Embryonic facial prominence (tissue), 1 donor: ENCODE measurements at regions not wholly inside any gene's neighbourhood (a gene's known extent, or its start where the extent isn't known, plus 50 kb on each side); places are given as distances from the start of the nearest gene placed in this dataset.
"Not testable (repeated sequence)": the region's sequence is repeated elsewhere in the genome, so short reads cannot be mapped to it uniquely, and the experiment has no call there.

Source experiments
- DNase-seq: peaks from one replicate; pipeline ENCODE4 v3.0.0-alpha.2; 2016; ENCODE audit errors: extremely low spot score

DNA sequence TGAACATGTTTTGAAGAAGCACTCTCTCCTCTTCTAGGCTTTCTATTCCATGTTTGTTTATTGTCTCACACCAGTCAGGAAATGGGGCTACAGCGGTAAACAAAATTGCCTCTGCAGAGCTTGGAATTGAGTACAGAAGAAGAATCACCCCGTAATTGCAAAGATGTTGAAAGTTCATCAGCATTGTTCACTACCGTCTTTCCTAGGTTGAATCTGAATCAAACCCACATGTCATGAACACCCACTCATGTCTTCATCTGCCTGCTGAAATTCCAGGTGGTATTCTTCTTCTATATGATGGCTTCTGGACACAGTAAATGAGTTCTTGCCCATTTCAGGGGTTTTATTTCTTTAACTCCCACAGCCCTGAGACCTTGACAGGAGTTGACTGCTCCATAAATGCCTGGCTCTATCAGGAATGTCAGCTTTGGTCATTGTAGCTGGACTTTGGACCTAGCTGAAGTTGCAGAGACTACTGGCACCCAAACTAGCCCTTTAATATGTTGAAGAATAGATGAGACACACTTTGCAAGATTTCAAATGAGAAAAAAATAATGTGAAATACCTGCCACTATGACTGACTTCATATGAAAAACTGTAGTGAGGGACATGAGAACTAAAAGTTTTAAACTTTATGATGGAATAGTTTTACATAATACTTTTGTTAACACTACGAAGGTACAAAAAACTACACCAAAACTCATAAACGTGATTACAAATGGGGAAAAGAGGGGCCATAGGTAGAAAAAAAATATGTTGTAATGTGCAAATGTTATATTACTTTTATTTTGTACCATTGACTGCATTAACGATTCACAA, 1235.3 kb upstream of the ZEB2 start:
- no peak for DNase-seq

DNA sequence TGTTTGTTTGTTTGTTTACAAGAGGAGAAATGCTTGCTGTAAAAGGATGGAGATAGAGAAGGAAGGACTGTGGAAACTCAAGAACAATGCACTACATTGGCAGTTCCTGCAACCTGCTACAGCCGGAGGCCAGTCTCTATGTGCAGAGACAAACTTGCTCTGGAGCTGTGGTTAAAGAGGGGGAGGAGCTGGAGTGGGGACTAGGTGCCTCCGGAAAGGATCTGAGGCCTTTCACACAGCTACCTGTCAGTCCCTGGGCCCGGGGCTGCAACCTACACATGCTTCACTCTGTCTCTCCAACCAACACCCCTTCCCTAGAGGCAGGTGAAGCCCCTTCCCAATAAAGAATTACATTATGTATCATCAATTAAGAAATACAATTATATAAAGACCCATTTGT, 1234.0 kb upstream of the ZEB2 start:
- DNase-seq, result no peak

DNA sequence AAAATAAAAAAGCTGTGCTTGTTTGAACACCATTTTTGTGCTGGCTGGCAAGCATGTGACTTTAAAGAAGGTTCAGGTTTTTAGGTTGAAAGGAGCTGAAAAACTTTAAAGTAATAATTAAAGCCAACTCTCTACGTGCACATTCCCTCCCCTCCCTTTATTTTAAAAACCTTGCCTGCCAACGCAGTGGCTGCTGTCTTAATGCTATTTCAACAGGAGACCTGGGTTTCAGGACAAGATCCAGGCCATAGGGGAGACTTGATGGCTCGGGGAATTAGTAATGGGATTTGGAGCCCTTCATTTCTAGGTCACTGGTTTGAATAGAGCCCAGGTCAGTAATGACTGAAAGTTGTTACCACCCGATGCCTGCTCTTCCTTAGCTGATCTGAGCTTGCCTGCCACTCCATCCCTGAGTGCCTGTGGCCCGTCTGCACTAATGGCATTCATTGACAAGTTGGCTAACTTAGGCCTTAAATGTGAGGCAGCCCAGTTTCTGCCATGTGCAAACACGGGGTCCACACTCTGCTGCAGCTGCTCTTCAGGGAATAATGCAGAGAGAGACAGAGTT, 1233.2 kb upstream of the ZEB2 start:
- DNase-seq, result no peak

DNA sequence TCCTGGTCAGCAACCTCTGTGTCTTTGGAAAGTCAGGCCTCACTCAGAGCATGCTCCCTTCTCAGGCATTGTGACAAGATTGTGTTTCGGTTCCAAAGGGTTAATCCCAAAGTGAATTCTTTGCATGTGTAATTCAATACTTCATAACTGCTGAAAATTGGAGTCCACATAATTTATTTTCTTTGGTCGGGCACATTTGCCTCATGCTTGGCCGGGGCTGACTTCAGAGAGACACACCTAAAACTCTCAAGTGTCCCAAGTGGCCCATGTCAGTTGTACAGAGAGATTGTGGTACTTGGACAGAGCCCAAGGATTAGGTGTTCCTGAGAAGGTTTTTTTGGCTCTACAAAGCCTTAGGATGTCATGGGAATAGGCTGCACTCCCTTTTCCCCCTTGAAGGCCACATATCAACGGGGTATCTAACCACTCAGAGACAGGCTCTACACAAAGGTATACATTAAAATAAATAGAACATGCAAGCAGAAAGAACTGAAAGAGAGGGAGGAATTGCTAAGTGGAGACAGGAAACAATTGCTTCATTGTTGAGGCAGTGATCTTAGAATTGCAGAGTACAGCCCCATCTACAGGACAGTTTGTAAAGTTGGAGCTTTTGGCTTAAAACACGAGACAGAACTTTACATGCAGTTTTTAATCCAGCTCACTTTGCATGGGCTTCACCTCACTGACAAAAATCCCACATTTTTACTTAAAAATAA, 1232.3 kb upstream of the ZEB2 start:
- peak; percentile 89 for DNase-seq

DNA sequence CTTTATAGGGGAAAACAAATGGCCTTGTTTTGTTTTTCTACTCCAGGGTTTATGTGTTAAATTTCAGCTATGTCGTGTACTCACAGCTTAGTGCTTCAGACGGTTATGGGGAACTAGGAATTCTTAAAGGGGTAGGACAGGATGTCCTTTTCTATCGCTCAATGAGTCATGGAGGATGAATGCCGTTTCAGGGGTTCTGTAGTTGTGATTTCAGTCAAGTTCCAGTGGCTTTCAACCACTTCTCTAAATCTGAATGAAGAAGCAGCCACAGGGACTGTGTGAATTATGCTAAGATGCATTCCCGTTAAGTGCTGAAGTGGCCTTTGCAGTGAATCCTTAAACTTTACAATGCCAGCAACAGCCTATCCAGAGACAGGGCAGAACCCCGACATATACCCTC, 1231.7 kb upstream of the ZEB2 start:
- DNase-seq, result no peak

DNA sequence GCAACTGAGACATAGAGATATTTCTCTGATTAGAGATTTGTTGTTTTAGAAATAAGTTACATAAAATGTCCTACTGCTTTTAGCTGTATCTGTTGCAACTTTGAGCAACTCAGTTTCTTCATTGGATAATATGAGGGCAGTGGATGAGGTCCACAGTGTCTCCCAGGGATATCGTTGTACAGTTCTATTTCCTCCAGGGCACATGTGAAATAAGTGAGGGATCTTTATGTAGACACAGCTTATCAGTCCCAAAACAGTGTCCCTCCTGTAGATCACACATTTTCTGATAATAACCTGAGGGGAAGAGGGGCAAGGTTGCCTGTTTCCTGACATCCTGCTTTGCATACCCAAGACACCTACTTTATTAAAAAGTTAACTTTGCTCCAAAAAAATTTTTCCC, 1231.2 kb upstream of the ZEB2 start:
- no peak for DNase-seq

DNA sequence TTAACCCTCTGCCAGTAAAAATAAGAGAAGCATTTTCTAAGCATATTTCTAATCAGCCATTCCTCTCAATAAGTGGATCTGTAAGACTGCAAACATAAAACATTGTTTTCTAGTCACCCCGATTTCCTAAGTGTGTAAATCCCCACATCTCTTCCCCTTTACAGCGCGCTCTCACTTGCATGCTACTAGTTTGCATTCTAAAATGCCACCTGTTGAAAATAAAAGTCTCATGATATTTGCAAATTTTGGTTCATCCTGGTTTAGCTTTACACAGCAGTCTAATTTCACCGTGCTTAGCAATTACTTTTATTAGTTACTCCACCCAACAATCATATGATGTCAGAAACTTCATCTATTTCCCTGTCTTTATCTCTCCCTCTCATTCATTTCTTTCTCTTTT, 1230.7 kb upstream of the ZEB2 start:
- DNase-seq, result no peak

DNA sequence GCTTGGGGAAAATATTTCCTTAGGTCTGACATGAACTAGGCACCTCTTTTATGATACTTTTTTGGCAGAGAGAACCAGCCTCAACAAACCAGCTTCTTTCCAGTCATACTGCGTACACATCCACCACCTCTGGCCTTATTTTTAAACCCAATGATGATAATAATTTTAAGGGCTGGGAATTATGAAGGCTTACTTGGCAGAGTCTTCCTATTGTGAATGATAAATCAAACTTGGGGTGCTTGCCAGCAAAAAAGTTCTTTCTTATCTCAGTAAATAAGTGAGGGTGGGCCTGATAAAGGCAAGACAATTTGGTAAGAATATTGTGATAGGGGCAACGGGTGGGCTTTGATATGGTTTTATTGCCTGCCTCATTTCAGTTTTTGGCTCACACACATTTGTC, 1230.2 kb upstream of the ZEB2 start:
- DNase-seq, result no peak

DNA sequence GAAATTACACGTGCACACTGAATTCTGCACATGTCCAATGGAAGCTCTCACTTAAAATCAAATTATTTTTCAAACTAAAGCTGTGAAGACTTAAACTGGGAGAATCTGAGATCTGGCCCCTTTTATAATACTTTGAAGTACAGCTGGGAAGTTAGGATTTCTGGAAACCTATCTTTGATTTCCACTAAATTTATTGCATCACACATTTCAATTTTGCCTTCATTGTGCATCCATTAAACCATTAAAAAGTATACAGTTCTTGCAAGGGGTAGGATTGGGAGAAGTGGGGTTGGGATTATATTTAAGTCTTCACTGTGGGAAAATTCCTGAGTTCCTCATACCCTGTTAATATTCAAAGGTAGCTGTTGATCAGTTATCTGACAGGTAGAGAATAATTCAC, 1229.6 kb upstream of the ZEB2 start:
- DNase-seq, result no peak

DNA sequence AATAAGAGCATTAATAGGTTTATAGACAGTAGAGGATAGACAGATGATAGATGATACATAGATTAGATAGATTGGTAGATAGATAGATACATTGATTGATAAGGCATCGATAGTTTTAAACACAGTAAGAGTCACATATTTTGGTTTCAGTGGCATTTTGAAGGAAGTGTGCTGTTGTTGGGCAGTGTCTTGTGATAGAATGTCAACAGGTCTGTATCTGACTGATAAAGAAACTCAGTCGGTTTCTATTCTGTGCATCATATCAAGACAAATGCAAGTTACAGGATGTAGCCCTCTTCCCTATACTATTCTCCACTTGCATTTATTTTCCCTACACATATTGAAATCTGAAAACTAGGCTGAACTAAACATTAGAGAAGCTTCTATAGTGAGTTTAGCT, 1229.0 kb upstream of the ZEB2 start:
- DNase-seq, result no peak

DNA sequence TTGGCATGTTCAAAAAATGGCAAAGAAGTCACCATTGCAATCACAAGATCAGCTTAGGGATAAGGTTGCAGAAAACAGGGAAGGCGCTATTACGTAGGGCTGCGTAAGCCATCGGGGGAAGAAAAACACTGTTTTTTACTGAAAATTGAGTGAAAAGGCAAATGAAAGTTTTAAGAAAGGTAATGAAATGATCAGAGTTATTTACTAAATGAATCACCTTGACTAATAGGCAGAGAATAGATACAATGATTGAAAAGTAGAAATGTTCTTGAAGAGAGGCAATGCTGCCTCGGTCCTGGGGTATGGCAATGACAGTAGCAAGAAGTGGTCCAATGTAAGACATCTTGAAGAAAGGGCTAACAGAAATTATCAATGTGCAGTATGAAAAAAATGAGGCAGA, 1227.8 kb upstream of the ZEB2 start:
- DNase-seq, result no peak

DNA sequence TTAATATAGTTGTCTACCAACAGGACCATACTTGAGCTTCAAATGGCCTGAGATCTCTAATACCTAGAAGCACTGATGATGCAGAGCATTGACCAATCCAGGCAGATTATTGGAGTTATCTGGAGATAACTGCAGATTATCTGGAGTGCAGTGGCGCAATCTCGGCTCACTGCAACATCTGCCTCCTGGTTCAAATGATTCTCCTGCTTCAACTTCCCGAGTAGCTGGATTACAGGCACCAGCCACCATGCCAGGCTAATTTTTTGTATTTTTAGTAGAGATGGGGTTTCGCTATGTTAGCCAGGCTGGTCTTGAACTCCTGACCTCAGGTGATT, 1225.4 kb upstream of the ZEB2 start:
- DNase-seq, result not testable (repeated sequence)

DNA sequence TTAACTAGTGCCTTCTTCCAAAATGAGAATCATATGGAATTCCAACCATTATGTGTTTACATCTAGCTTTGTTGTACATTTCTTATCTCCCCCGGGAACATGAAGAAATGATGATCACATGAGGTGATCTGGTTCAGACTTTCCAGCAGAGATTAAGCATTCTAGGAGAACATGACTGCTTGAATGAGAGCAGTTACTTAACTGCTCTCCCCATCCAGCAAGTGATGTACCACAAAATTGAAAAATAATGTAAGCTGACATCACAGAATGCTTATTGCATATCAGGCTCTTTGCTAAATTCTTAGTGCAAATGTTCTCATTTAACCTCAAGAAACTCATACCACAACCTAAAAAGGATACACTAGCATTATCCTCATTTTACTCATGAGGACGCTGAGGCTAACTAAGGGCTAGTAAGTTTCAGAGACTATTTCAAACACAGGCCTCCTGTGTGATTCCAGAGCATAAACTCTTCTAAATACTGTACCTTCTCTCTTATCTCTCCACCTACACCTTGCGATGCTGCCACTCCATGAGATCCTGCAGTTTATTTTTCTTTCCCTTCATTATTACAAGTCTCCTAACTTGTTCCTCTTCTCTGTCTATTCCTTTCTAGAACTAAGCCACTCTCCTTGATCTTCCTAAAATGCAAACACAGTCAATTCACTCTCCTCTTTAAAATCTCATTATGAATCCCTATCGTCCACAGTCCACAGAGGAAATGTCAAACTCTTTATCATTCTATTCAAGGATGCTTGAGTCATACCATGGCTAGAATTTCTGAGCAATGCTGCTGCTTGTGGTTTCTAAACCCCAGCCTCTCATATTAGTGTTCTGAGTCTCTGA, 1224.8 kb upstream of the ZEB2 start:
- DNase-seq, result no peak

DNA sequence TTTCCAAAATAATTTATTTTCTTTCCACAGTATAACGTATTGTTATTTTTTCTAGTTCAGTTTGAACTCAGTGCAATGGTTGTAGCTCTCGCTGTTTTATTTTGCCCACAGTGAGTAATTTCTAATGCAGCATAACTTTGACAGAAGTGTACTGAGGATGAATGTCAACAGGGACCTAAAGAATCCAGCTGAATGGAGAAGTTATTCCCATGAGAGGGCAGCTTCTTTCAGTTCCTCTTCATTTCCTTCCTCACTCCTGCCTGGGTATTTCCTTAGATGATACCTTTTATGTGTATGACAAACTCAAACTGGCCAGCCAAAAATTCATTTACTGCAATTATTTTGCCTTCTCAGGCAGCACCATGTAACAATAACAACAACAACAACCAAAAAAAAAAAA, 1223.1 kb upstream of the ZEB2 start:
- no peak for DNase-seq

DNA sequence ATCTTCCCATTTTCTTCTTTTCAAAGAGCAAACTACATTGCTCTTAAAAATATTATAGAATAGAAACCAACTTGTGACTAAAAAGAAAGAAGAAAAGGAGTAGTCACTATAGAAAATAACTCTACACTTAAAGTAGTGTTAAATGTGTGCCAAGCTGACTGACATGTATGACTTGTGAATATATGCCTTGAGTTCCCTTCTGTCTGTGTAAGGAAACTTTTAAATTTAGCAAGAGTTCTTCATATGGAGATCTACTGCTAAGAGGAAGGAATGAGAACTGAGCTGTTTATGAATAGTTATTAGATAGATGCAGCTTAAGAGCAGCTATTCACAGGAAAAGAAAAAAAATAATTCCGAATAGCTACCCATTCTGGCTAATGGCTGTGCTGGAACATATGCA, 1221.7 kb upstream of the ZEB2 start:
- DNase-seq, result no peak

DNA sequence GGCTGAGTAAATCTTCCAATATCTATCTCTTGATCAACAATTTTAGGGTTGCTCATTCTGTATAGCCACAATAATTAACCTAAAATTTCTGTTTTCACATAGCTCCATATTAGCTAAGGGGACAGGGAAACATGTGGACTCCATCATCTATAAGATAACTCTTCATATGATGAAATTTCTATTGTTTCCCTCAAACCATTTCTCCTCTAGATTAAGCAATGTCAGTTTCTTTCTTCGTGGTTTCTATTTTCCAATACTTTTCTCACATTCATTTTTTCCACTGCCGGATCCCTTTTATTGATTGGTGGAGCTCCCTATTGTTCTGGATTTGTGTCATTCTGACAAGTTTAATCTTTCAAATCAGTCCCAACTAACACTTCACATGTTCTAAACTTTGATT, 1221.3 kb upstream of the ZEB2 start:
- DNase-seq, result no peak

DNA sequence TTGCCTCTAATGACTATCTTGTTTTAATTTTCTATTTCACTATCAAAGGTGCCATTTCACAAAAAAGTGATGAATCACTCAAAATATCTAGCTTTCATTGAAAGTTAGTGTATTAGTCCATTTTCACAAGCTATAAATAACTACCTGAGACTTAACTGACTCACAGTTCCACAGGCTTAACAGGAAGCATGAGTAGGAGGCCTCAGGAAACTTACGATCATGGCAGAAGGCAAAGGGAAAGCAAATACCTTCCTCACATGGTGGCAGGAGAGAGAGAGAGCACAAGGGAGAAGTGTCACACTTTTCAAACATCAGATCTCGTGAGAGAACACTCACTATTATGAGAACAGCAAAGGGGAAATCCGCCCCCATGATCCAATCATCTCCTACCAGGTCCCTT, 1220.4 kb upstream of the ZEB2 start:
- no peak for DNase-seq

DNA sequence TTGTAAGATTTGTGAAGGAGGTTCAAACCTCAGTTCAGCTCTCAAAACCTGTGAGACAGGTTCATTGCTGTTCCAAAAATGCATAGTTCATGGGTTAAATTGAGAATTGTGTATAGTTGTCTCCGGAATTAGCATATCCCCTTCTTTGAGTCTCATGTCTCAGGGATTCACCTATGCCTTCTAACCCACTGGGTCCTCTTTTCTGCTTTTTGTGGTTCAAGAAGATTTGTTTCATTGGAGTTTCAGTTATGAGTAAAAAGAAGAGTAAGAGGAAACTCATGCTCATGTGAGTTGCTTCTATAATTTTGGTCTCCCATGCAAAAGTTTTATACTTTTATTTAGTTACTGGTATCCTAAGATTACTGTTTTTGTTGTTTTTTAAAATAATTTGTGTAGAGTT, 1219.8 kb upstream of the ZEB2 start:
- no peak for DNase-seq

DNA sequence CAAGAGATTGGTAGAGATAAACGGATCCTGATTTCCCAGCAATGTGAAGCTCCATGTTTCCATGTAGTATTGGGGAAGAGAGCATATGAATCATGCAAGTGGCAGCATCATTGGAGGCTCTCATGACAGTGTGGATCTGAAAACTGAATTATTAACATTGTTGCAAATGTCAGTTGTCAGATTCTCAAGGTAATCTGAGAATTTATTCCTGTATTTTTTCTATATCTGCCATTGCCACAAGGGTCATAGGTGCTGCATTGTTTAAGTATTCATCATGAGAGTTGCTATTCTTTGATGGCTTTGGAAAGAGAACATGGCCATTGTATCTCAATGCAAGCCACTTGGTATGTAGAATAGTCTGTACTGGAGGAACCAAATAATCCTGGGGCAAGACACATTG, 1217.0 kb upstream of the ZEB2 start:
- no peak for DNase-seq

DNA sequence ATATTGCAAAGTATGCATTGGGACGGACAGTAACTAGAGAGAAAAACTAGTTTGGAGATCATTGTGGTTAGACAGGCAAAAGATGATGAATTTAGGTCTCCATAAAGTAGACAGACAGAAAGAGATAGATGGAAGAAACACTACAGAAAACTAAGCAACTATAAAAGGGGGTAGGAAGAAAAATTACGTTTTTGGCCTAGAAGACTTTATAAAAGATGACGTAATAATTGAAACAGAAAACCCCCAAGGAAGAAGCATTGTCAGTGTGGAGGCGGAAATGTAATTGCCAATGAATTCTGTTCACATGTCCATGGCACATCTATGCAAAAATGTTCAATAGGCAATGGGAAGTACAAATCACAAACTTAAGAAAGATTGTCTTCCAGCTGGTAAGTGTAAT, 1211.5 kb upstream of the ZEB2 start:
- no peak for DNase-seq

DNA sequence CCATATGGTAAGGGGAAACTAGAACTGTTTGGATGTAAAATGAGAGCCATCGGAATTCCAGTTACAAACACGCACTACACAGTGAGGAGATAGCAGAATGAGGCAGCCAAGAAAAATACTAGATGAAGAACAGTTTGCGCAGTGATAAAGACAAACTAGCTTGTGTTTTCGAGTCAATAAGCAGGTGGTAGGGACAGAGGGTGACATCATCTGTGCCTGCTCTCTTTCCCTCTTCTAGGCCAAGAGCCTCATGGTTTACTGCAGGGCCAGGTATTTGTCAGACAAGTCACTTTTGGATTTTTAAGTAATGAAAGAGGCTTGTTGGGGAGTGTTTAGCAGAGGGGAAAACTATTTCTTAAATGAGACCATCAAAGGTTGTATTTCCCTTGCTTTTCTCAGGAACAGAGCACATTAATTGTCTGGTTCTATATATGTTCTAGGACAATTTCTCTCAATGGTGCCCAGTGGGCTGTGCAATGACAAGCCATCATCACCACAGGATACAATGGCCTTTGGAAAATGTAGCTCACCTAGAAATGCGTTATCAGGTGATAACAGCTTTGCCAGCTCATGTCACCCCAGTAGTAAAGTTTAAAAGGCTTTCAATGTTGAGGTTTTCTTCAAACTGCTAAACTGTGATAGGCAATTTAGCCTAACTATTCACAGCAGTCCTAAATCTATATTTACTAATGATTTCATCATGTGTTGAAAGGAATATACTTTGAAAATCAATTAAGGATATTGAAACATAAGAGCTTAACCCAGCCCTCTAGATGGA, 1210.3 kb upstream of the ZEB2 start:
- DNase-seq, result no peak

DNA sequence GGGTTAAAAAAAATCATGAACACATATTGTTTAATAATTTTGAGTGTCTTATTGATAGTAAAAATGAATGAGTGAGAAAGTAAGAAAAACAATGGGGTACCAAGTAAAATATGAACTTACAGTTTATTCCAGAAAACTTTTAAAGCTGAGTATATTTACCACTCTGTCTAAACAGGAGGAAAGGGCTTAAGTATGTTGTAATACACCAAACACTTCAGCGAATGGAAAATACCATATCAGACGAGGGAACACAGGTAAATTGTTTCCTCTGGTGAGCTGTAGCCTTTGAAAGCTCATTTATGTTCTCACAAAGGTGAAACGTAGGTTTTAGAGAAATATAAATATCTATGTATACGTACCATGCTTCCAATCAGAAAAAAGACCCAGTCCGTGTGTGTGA, 1209.6 kb upstream of the ZEB2 start:
- no peak for DNase-seq
